ENCODE measurements at regions not wholly inside any gene's neighbourhood (a gene's known extent, or its start where the extent isn't known, plus 50 kb on each side); places are given as distances from the start of the nearest gene placed in this dataset.
"Not testable (repeated sequence)": the region's sequence is repeated elsewhere in the genome, so short reads cannot be mapped to it uniquely, and the experiment has no call there.

DNA sequence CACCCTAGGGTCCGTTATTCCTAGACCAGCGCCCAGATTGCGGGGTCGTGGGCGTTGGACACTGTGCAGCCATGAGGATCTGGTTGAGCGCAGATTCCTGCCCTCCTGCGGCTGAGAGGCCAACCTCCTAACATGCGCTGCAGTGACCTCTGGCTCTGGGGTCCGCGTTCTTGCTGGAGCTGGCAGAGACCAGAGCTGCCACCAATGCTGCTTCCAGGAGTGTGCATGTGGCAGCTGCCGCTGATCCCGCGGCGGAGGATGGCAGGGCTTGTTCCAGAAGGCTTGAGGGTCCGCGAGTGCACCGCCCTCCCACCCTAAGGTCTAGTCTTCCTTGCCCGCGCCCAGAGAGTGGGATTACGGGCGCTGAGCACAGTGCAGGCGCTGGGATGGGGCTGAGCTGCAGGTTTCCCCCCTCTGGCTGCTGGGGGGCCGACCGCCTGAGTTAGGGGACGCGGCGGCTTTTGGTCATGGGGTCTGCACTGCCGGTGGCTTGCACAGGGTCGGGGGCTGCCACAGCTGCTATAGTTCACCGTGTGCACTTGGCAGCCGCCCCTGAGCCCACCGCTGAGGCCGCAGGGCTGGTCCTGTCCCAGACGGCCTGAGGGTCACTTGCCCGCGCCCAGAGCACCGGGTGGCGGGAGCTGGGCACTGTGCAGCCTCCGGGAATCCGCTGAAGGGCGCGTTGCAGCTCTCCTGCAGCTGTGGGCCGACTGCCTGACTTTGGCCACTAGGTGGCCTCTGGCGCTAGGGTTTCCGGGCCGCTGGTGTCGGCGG lies 145.9 kb downstream of the CCDC74A start:
- Histone ChIP-seq H3K9ac (no peak overlapping the region), H3K27ac (no peak overlapping the region), H4K20me1 (no peaks in the 10 kb centered on the region), H3K4me1 (peaks cover 11 to 33% (median 22%) of the 10 kb centered on the region in 10 experiments; a peak in 18 of 20 replicates), H3K9me3 (replicated peaks in 1 of 11) (peaks cover 0 to 22% (median 6%) of the 10 kb centered on the region in 11 experiments; a peak in 13 of 22 replicates), H3K4me2 (peak overlapping the region; percentile 50 to 75 (median 60)), H3K27me3 (peaks cover 0 to 11% (median 5%) of the 10 kb centered on the region in 11 experiments; a peak in 7 of 22 replicates), H3K36me3 (no peaks in the 10 kb centered on the region), H3K4me3 (0 out of 20 replicates have a peak overlapping the region, but pooled peaks of 1 of the 10 experiments have one; percentile 16)
- TF ChIP-seq Cebpa-rat (IDR thresholded peaks at IDR 0.05) = no peak

DNA sequence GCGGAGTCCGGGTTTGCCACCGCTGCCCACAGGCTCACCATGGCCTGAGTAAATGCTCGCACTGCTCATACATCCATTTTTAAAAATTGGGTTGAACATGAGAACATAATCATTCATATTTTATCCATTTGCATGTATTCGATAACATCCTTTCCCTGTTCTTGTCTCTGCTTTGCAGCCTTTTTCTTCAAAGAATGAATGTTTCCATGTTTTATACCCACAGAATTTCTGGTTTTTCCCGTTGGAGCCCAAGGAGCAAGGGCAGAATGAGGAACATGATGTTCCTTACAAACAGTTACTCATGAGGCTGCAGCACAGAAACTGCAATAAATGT lies 146.5 kb downstream of the CCDC74A start:
- peaks cover 0 to 11% (median 5%) of the 10 kb centered on the region in 11 experiments; a peak in 7 of 22 replicates for H3K27me3 ChIP-seq
- no peak overlapping the region for H3K27ac ChIP-seq
- H3K36me3 ChIP-seq = no peaks in the 10 kb centered on the region
- H3K9me3 ChIP-seq (replicated peaks in 1 of 11) = peaks cover 0 to 18% (median 6%) of the 10 kb centered on the region in 11 experiments; a peak in 10 of 22 replicates
- TF ChIP-seq Cebpa-rat (IDR thresholded peaks at IDR 0.05) = no peak
- H3K4me2 ChIP-seq = peak overlapping the region; percentile 50 to 75 (median 60); a peak in 18 of 22 replicates
- peaks cover 7 to 30% (median 21%) of the 10 kb centered on the region in 10 experiments; a peak in 18 of 20 replicates for H3K4me1 ChIP-seq
- no peaks in the 10 kb centered on the region for H4K20me1 ChIP-seq
- H3K9ac ChIP-seq = no peak overlapping the region
- H3K4me3 ChIP-seq = no peak overlapping the region

DNA sequence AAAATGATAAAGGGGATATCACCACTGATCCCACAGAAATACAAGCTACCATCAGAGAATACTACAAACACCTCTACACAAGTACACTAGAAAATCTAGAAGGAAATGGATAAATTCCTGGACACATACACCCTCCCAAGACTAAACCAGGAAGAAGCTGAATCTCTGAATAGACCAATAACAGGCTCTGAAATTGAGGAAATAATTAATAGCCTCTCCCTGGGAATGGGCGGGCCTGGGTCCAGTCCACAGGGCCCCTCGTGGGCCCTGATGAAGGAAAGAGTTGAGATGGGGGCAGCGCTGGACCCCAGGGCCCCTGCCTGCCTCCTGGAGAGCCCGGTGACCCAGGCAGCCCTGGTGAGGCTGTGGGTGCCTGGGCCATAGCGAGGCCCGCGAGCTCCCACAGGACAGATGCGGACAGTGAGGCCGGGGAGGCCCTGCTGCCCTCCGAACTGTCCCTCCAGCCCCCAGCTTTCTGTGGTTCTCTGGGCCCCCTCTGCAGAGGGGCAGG lies 154.0 kb downstream of the CCDC74A start:
- not testable (repeated sequence) for H3K27me3 ChIP-seq; H4K20me1 ChIP-seq; H3K9me3 ChIP-seq (replicated peaks in 1 of 11)
- Histone ChIP-seq H3K9ac (peak overlapping the region; percentile 78 to 95 (median 90)), H3K27ac (peak overlapping the region; percentile 80 to 96 (median 88)), H3K4me1 (peaks cover 20 to 40% (median 30%) of the 10 kb centered on the region in 10 experiments), H3K36me3 (peaks cover 5 to 16% (median 10%) of the 10 kb centered on the region in 11 experiments; a peak in 19 of 22 replicates), H3K4me2 (peak overlapping the region; percentile 71 to 99 (median 95)), H3K4me3 (peak overlapping the region; percentile 62 to 94 (median 82))

DNA sequence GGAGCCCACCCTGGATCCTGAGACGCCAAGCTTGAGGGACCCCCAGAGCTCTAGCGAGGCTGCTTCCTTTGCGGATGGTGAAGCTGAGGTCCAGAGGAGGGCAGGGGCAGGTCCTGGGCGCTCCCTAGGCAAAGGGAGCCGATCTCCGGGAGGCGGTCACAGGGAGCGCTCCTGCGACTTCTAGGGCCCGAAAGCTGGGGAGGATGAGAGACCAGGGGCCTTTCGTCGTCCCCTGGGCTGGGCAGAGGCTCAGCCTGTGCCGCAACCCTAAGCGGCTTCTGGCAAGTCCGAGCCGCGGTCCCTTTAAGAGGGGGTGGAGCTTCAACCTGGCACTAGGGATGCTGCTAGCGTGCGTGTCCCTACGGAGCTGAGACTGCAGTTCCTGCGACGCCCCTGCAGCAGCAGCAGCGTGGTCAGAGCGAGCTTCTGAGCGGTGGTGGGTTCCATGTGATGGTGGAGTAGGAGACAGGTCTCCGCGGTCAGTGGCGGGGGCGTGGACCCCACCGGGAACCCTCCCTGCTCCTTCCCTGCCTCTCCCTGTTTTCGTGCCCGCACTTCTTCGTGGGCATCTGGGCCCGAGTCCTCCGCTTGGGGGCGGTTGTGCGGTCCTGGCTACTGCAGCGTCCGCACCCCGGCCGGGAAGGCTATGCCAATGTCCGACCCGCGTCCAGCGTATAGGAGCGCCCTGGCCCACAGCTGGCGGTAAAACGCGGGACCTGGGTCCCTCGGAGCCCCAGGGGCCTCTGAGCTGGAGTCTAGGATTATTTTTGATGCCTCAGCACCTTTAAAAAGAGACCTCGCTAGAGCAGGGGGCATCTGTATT lies 154.6 kb downstream of the CCDC74A start:
- Histone ChIP-seq H3K4me2 (peak overlapping the region; percentile 71 to 99 (median 95)), H3K4me1 (peaks cover 20 to 40% (median 30%) of the 10 kb centered on the region in 10 experiments), H3K27me3 (no peaks in the 10 kb centered on the region), H3K9me3 (replicated peaks in 1 of 11) (no peaks in the 10 kb centered on the region), H3K9ac (peak overlapping the region; percentile 78 to 95 (median 90)), H3K4me3 (peak overlapping the region; percentile 62 to 94 (median 82)), H3K27ac (peak overlapping the region; percentile 80 to 96 (median 88)), H4K20me1 (no peaks in the 10 kb centered on the region), H3K36me3 (peaks cover 10 to 23% (median 16%) of the 10 kb centered on the region in 11 experiments)
- TF ChIP-seq Cebpa-rat (IDR thresholded peaks at IDR 0.05) = no peak

DNA sequence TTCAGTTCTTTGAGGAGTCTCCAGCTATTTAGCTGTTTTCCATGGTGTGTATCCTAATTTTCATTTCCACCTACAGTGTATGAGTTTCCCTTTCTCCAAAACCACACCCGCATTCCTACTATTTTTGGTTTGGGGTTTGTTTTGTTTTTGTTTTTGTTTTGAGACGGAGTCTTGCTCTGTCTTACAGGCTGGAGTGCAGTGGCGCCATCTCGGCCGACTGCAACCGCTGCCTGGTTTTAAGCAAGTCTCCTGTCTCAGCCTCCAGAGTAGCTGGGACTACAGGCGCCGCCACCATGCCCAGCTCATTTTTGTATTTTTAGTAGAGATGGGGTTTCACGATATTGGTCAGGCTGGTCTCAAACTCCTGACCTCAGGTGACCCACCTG lies 155.2 kb downstream of the CCDC74A start:
- peak overlapping the region; percentile 78 to 95 (median 90) for H3K9ac ChIP-seq
- H3K36me3 ChIP-seq = peaks cover 16 to 29% (median 22%) of the 10 kb centered on the region in 11 experiments
- not testable (repeated sequence) for H3K9me3 ChIP-seq (replicated peaks in 1 of 11); H4K20me1 ChIP-seq; H3K27me3 ChIP-seq
- H3K4me2 ChIP-seq = peak overlapping the region; percentile 71 to 99 (median 95)
- peaks cover 20 to 37% (median 28%) of the 10 kb centered on the region in 10 experiments for H3K4me1 ChIP-seq
- H3K27ac ChIP-seq = peak overlapping the region; percentile 80 to 96 (median 88)
- H3K4me3 ChIP-seq = peak overlapping the region; percentile 62 to 94 (median 82)

GRCh38 chr2:131684631-131685316 lies 157.1 kb downstream of the CCDC74A start:
- not testable (repeated sequence) for H3K9me3 ChIP-seq (replicated peaks in 1 of 11); H3K4me3 ChIP-seq; H3K27me3 ChIP-seq; H3K27ac ChIP-seq; H4K20me1 ChIP-seq
- peaks cover 20 to 33% (median 27%) of the 10 kb centered on the region in 10 experiments for H3K4me1 ChIP-seq
- H3K4me2 ChIP-seq = peak overlapping the region; percentile 71 to 99 (median 95); a peak in 17 of 22 replicates
- H3K36me3 ChIP-seq = peaks cover 25 to 47% (median 35%) of the 10 kb centered on the region in 11 experiments
- H3K9ac ChIP-seq = 0 out of 22 replicates have a peak overlapping the region, but pooled peaks of 1 of the 11 experiments have one; percentile 6

- Histone ChIP-seq H3K36me3 (peaks cover 40 to 63% (median 51%) of the 10 kb centered on the region in 11 experiments), H3K4me1 (peaks cover 15 to 27% (median 22%) of the 10 kb centered on the region in 10 experiments), H3K9me3 (replicated peaks in 1 of 11) (peaks cover 15 to 20% (median 18%) of the 10 kb centered on the region in 11 experiments; a peak in 21 of 22 replicates)
- H3K27me3 ChIP-seq, H3K9ac ChIP-seq, H3K4me3 ChIP-seq, H3K4me2 ChIP-seq, H4K20me1 ChIP-seq, H3K27ac ChIP-seq: not testable (repeated sequence)
Observed at GRCh38 chr2:131686164-131686893, 158.6 kb downstream of the CCDC74A start.

GRCh38 chr2:131686894-131687238 lies 159.2 kb downstream of the CCDC74A start:
- Histone ChIP-seq H3K4me1 (peaks cover 11 to 25% (median 21%) of the 10 kb centered on the region in 10 experiments), H3K9me3 (replicated peaks in 1 of 11) (peaks cover 17 to 26% (median 23%) of the 10 kb centered on the region in 11 experiments; a peak in 21 of 22 replicates), H3K36me3 (peaks cover 46 to 68% (median 56%) of the 10 kb centered on the region in 11 experiments)
- H4K20me1 ChIP-seq, H3K9ac ChIP-seq, H3K4me2 ChIP-seq, H3K27me3 ChIP-seq, H3K27ac ChIP-seq, H3K4me3 ChIP-seq: not testable (repeated sequence)

DNA sequence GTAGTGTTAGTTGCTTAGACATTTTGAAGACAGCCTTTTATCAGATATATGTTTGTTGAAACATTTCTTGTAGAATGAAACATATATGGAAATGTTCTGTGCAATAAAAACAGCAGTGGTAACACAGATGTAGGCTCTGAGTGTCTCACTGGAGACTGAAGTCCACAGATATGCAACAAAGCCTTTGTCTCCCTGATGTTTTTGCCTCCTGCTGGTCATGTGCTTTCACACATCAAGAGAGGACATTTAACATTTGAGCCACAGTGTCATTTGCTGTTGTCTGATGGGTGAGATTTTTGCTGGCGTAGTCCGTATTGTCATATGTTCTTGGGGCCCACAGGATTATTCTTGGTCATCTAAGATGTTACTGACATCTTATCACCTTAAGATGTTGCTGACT lies 161.4 kb downstream of the CCDC74A start:
- not testable (repeated sequence) for H3K27me3 ChIP-seq, H3K9ac ChIP-seq, H3K27ac ChIP-seq, H4K20me1 ChIP-seq, H3K4me2 ChIP-seq, H3K4me3 ChIP-seq
- peaks cover 1 to 13% (median 11%) of the 10 kb centered on the region in 10 experiments; a peak in 18 of 20 replicates for H3K4me1 ChIP-seq
- H3K9me3 ChIP-seq (replicated peaks in 1 of 11) = peaks cover 26 to 39% (median 35%) of the 10 kb centered on the region in 11 experiments; a peak in 21 of 22 replicates
- H3K36me3 ChIP-seq = peaks cover 55 to 79% (median 68%) of the 10 kb centered on the region in 11 experiments

DNA sequence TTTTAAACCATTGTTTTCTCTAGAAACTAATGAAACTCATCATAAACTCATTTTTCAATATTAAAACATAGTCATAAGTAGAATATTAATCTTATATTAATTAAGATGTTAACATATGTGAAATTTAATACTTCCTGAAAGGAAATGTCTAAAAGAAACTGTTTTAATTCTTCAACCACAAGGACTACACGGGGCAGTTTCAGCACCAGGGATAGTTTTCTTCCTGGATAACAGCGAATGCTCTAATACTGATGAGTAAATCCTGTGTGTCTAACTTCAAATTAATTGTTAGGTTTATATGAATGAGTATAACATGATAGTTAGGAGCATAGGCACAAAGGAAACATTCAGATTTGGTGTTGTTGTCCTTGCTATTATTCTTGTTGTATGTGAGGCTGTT lies 183.6 kb downstream of the CCDC74A start:
- not testable (repeated sequence) for H3K27me3 ChIP-seq; H3K4me3 ChIP-seq; H3K4me2 ChIP-seq; H4K20me1 ChIP-seq; H3K9me3 ChIP-seq (replicated peaks in 1 of 11); H3K9ac ChIP-seq; H3K4me1 ChIP-seq; H3K27ac ChIP-seq
- H3K36me3 ChIP-seq = peaks cover 0 to 14% (median 0%) of the 10 kb centered on the region in 11 experiments; a peak in 4 of 22 replicates

DNA sequence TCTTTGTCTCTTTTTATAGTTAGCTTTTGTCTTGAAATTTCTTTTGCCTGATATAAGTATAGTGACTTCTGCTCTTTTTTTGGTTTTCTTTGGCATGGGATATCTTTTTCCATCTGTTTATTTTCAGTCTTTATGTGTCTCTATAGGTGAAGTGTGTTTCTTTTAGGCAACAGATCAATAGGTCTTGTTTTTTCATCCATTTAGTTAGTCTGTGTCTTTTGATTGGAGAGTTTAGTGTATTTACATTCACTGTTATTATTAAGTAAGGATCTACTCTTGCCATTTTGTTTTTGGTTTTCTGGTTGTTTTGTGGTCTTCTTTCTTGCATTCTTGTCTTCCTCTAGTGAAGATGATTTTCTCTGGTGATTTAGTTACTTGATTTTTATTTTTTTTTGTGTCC lies 190.2 kb downstream of the CCDC74A start:
- H3K4me1 ChIP-seq; H4K20me1 ChIP-seq; H3K9me3 ChIP-seq (replicated peaks in 1 of 11); H3K27ac ChIP-seq; H3K9ac ChIP-seq; H3K27me3 ChIP-seq; H3K4me2 ChIP-seq; H3K4me3 ChIP-seq: not testable (repeated sequence)
- peaks cover 0 to 11% (median under 1%) of the 10 kb centered on the region in 11 experiments; a peak in 11 of 22 replicates for H3K36me3 ChIP-seq

All from BLaER1 treated with 17β-estradiol and CSF1 and Interleukin-3, amounts not matched to agents 10 nM and 100 nM (cell line).